ENCODE measurements at regions not wholly inside any gene's neighbourhood (a gene's known extent, or its start where the extent isn't known, plus 50 kb on each side); places are given as distances from the start of the nearest gene placed in this dataset.

GRCh38 chr10:128373071-128373749 is 247.0 kb upstream of the MKI67 start:
- DNase-seq: no peak

DNA sequence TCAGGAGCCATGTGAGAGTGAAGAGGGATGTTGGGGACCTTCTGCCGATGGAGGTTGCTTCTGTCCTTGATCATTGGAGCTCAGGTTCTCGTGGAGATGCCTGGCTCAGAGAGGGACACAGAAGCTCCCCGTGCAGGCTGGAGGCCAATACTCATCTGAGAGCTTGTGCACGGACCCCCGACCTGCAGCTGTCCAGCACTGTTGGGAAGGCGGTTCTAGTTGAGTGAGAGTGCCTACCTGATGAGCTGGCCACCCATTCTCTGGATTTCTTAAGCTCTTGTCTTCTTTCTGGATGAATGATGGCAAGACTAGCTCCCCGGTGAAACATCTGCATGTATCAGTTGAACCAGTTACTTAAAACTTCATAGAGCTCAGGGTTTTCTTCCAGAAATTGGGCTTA is 247.6 kb upstream of the MKI67 start:
- DNase-seq: no peak

DNA sequence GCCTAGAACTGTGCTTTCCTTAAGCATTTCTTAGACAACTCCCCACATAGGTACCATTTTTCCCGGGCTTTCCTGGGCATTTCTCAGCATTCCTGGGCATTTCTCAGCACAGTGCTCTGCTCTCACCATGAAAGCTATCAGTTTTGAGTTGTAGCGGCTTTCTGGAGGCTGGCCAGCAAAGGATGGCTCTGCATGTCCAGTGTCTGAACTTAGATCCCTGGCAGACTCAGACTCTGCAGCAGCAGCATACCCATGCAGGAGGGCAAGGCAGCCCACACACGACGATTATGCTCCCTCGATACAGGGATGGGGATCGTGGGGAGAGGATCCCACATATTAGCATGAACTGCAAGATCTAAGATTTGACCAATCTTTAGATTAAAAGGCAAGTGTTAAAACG is 248.9 kb upstream of the MKI67 start:
- no peak for DNase-seq

- no peak for DNase-seq
These were observed 251.3 kb upstream of the MKI67 start for GRCh38 chr10:128377364-128377987.

GRCh38 chr10:128377988-128378387 is 251.8 kb upstream of the MKI67 start:
- DNase-seq: no peak

GRCh38 chr10:128380946-128381345 is 254.7 kb upstream of the MKI67 start:
- no peak for DNase-seq

GRCh38 chr10:128382225-128382624 is 256.0 kb upstream of the MKI67 start:
- DNase-seq: no peak

- DNase-seq: no peak
These were observed 258.6 kb upstream of the MKI67 start for GRCh38 chr10:128384831-128385230.

DNA sequence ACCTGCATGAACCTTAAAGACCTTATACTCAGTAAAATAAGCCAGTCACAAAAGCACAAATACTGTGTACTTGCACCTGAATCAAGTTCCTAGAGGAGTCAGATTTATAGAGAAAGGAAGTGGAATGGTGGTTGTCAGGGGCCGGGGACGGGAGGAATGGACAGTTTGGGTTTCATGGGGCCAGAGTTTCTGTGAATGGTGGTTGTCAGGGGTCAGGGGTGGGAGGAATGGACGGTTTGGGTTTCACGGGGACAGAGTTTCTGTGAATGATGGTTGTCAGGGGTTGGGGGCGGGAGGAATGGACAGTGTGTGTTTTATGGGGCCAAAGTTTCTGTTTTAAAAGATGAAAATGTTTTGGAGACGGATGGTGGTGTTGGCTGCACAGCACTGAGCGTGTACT is 260.0 kb upstream of the MKI67 start:
- DNase-seq: no peak

DNA sequence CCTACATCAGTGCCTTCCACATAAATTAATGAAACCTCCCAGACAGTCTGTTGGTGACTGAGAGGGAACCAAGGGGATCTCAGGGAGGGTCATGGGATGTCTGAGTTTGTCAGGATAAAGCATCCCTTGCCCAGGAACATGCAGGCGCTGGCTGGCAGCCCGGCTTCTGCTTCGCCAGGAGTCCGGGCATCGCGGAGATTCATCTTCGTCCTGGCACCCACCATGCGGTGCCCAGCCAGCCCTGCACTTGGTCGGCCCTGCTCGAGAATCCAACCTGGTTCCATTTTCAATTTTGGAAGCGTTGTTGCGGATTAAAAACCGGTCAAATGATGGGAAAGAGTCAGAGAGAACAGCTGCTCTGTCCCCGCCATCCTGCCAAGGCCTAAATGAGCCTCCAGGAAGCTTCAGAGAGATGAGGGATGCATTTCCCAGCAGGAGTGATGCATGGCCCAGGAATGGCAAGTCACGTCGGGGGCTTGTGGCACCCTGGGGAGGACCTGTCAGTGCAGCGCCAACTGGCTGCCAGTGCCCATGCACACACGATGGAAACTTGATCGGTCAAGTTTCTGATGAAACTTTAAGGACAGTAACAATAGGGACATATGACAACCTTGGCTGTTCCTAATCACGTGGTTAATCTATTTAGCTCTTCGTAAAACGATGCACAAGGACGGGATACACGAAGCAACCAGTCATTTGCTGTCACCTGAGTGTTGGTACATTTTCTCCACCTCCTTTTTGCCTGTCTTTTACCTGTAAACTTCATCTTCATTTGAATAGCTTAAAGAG is 260.8 kb upstream of the MKI67 start:
- no peak for DNase-seq

GRCh38 chr10:128390596-128390995 is 264.4 kb upstream of the MKI67 start:
- no peak for DNase-seq

DNA sequence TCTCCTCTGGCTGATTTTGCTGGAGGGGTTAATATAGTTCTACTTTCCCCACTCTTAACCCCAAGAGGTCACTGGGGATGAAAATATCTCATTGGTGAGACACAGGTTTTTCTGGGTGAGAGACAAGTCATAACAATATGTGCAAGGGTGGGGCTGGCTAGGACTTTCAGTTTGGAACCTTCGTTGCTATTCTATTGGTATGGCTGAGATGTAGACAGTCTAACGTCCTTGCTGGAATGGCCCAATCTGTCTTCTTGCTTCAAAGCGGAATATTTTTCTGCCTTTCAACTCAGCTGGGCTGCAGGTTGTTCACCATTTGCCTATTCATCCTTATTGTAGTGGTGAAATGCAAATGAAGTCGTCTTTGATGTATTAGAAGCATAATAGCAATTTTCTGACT is 267.3 kb upstream of the MKI67 start:
- DNase-seq: no peak

DNA sequence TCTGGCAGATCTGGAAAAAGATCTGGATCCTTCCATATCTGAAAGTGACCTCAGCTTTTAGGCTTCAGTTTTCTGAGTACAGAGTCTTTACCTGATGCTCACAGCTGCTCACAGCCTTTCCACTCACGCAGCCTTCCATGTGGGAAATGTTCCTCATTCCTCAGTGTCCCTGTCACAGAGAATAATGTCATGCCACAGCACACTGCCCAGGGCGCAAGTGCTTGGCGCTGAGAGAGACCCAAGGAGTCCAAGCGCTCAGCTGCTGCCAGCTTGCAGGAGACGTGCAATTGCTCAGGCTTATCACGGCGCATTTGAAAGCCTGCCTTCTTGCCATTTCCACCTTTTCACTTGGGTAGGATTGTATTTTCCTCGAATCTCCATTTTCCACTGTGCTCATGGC is 271.9 kb upstream of the MKI67 start:
- no peak for DNase-seq

GRCh38 chr10:128398999-128399398 is 272.8 kb upstream of the MKI67 start:
- DNase-seq: no peak

DNA sequence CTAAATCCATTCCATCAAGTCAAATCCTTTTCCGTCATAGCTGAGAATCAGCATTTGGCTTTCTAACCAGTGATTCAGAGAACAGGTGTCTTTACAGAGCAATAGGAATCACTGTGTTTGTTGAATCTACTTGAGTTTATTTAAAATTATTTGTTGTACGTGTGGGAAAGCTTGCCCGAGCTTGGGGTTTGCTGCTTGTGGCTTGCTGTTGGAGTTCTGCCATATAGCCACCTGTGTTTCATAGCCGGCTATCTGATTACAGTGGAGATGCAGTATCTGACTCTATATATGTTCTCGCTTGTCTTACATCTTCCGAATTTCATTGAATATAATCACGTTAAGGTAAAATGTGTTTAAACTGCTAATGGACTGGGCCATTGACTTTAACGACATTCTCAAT is 274.3 kb upstream of the MKI67 start:
- no peak for DNase-seq

DNA sequence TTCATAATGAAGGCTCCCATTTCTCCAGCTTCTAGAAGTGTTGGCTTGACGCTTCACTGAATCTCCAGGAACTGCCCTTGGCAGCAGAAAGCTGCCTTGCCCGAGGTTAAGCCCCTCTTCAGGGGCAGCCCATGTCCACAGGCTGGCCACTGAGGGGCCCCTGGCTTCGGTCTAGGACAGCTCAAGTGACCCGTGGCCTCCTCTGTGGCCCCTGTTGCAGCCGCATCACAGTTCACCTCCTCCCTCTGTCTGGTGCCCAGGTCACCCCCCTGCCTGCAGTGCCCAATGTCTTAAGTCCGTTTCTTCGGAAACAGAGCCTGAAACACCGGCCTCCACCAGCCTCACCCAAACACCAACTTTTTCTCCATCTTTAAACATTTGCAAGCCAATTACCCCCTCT is 279.2 kb upstream of the MKI67 start:
- no peak for DNase-seq

GRCh38 chr10:128411643-128412042 is 285.4 kb upstream of the MKI67 start:
- no peak for DNase-seq

GRCh38 chr10:128414568-128414967 is 288.3 kb upstream of the MKI67 start:
- no peak for DNase-seq

DNA sequence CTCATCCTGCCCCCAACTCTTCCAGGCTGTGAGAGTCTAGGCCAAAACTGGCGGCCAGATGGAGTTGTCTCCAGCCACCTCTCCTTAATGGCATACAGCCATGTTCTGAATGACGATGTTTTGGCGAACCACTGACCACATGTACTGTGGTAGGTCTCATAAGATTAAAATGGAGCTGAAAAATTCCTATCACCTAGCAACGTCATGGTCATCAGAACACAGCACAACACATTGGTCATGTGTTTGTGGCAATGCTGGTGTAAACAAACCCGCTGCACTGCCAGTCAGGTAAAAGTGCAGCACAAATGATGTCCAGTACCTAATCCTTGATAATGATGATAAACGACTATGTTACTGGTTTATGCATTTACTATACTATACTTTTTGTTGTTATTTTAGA is 290.0 kb upstream of the MKI67 start:
- DNase-seq: no peak

GRCh38 chr10:128417826-128418225 is 291.6 kb upstream of the MKI67 start:
- no peak for DNase-seq

- no peak for DNase-seq
These were observed 292.6 kb upstream of the MKI67 start for GRCh38 chr10:128418819-128419218.

- no peak for DNase-seq
These were observed 293.3 kb upstream of the MKI67 start for GRCh38 chr10:128419466-128420019.

DNA sequence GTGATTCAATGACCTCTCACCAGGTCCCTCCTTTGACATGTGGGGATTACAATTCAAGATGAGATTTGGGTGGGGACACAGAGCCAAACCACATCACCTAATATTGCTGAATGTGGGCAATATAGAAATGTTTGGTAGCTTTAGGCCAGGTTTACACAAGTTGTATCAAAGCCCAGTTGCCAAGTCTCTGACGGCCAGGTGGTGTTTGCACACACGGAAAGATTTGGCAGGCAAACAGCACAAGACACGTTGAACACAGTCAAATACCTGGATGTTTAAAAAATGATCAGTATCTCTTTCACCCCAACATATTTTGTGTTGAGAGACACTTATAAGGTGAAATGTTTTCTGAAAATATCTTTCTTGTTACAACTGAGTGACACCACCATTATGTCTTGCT is 294.4 kb upstream of the MKI67 start:
- no peak for DNase-seq
